AG04450 (cell line): ENCODE measurements at regions not wholly inside any gene's neighbourhood (a gene's known extent, or its start where the extent isn't known, plus 50 kb on each side); places are given as distances from the start of the nearest gene placed in this dataset.

Experiments used
- CTCF ChIA-PET: fragments of 300-600, 350-600 bp; formaldehyde crosslinking; extraction: SDS; loops from one replicate; lab custom pipeline; 2022; ENCODE audit warnings: antibody characterized with exemption, inconsistent platforms; lab: Charles Lee
- POLR2A ChIA-PET: fragments of 350-600 bp; formaldehyde crosslinking; extraction: SDS; loops from one replicate; lab custom pipeline; 2021; ENCODE audit warnings: antibody characterized with exemption, inconsistent platforms; lab: Yijun Ruan, JAX
- DNase-seq: peaks from one replicate; pipeline ENCODE4 v3.0.0-alpha.2; 2011; ENCODE audit warnings: low read depth, low spot score
- H3K27ac ChIP-seq: one replicate; pipeline ENCODE4 v1.5.1; 2012; ENCODE audit warnings: low read depth, low read length, control low read depth
- H3K27me3 ChIP-seq: one replicate; pipeline ENCODE4 v1.6.0; 2012; ENCODE audit warnings: low read length; ENCODE audit not compliant: control insufficient read depth, insufficient read depth
- H3K4me3 ChIP-seq: 2 replicates; pipeline ENCODE4 v1.5.1; 2011; ENCODE audit warnings: mild to moderate bottlenecking, low read depth, low read length, control low read depth
- H3K9me3 ChIP-seq: 2 replicates; pipeline ENCODE4 v1.5.1; 2012; ENCODE audit warnings: low read length; ENCODE audit not compliant: control insufficient read depth, insufficient read depth
- CTCF ChIP-seq: IDR thresholded peaks from 2 replicates; pipeline ENCODE4 v1.5.1; 2011; ENCODE audit warnings: low read depth, low read length, control low read depth, inconsistent platforms

- Histone ChIP-seq H3K9me3 (peaks cover 2% of the 10 kb centered on the region; the same call in 1 of the 2 replicates), H3K27me3 (no peaks in the 10 kb centered on the region), H3K4me3 (no peak overlapping the region), H3K27ac (no peak overlapping the region)
- ChIA-PET CTCF (interaction anchor here (1.1 to 2.0 kb wide), 3 partner anchors 9 to 267 kb away, joined by 3 to 10 read pairs (median 6); no protein-coding TSS in a partner anchor), POLR2A (no interaction called here)
- no peak for TF ChIP-seq CTCF
- no peak for DNase-seq
These were observed 2114.6 kb upstream of the PIK3C3 start for GRCh38 chr18:39840406-39840805.

GRCh38 chr18:39839782-39840181 lies 2115.3 kb upstream of the PIK3C3 start:
- DNase-seq, result no peak
- no peak overlapping the region for H3K4me3 ChIP-seq
- ChIA-PET POLR2A (no interaction called here), CTCF (no interaction called here)
- peaks cover 2% of the 10 kb centered on the region; the same call in 1 of the 2 replicates for H3K9me3 ChIP-seq
- no peaks in the 10 kb centered on the region for H3K27me3 ChIP-seq
- no peak overlapping the region for H3K27ac ChIP-seq
- TF ChIP-seq CTCF, result no peak

GRCh38 chr18:39838831-39839230 lies 2116.2 kb upstream of the PIK3C3 start:
- Histone ChIP-seq H3K27ac (no peak overlapping the region), H3K4me3 (no peak overlapping the region), H3K27me3 (no peaks in the 10 kb centered on the region), H3K9me3 (peaks cover 2% of the 10 kb centered on the region; the same call in 1 of the 2 replicates)
- no peak for DNase-seq
- POLR2A ChIA-PET, result no interaction called here
- CTCF ChIA-PET, result no interaction called here
- TF ChIP-seq CTCF, result no peak

GRCh38 chr18:39835303-39836030 lies 2119.6 kb upstream of the PIK3C3 start:
- ChIA-PET CTCF (no interaction called here), POLR2A (no interaction called here)
- DNase-seq, result no peak
- H3K27me3 ChIP-seq, result no peaks in the 10 kb centered on the region
- TF ChIP-seq CTCF, result no peak
- no peaks in the 10 kb centered on the region for H3K9me3 ChIP-seq
- no peak overlapping the region for H3K4me3 ChIP-seq
- no peak overlapping the region for H3K27ac ChIP-seq

- TF ChIP-seq CTCF, result no peak
- no peak for DNase-seq
- POLR2A ChIA-PET, result no interaction called here
- Histone ChIP-seq H3K9me3 (no peaks in the 10 kb centered on the region), H3K27me3 (no peaks in the 10 kb centered on the region), H3K4me3 (no peak overlapping the region), H3K27ac (no peak overlapping the region)
- CTCF ChIA-PET, result no interaction called here
These were observed 2120.4 kb upstream of the PIK3C3 start for GRCh38 chr18:39834636-39835035.
